Bronchial epithelial cell (primary cell): ENCODE measurements at regions not wholly inside any gene's neighbourhood (a gene's known extent, or its start where the extent isn't known, plus 50 kb on each side); places are given as distances from the start of the nearest gene placed in this dataset.

Source experiments
- DNase-seq: peaks from one replicate; pipeline ENCODE4 v3.0.0-alpha.2; 2010; ENCODE audit warnings: low read depth
- FAIRE-seq: peaks from 2 replicates; lab custom pipeline; 2011; peaks lifted over from hg19 to GRCh38; lab: Jason Lieb, UNC
- H3K27me3 ChIP-seq: 2 replicates; pipeline ENCODE4 v1.5.1; 2011; ENCODE audit warnings: low read length; ENCODE audit not compliant: control insufficient read depth, insufficient read depth
- H3K36me3 ChIP-seq: 2 replicates; pipeline ENCODE4 v1.5.1; 2011; ENCODE audit warnings: low read length; ENCODE audit not compliant: control insufficient read depth, insufficient read depth
- H3K4me3 ChIP-seq: 2 replicates; pipeline ENCODE4 v1.5.1; 2011; ENCODE audit warnings: mild to moderate bottlenecking, low read depth, low read length, control low read depth
- CTCF ChIP-seq: IDR thresholded peaks from 2 replicates; pipeline ENCODE4 v1.5.1; 2011; ENCODE audit warnings: mild to moderate bottlenecking, moderate library complexity, low read length, control low read depth, inconsistent platforms; ENCODE audit not compliant: insufficient read depth, severe bottlenecking

- FAIRE-seq, result no peak
- Histone ChIP-seq H3K36me3 (no peaks in the 10 kb centered on the region), H3K4me3 (no peak overlapping the region), H3K27me3 (no peaks in the 10 kb centered on the region)
- TF ChIP-seq CTCF, result no peak
- no peak for DNase-seq
Observed at GRCh38 chr12:65658360-65658759, 165.9 kb upstream of the HMGA2 start.

DNA sequence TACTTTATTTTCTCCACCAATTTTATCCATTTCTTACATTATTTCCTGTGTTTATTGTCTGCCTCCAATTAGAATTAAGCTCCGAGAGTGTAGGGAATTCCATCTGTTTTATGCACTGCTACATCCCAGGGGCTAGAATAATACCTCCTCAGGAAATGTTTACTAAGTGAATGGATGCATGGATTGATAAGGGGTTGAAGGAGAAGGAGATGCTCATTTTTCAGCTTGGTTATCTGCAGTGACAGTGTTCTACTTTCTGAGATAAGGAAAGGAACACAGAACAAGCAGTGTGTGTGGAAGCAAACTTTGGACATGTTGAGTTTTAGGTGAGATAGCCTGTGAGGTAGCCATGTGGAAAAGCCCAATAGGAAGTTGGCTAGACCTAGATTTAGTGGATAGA is 164.6 kb upstream of the HMGA2 start:
- FAIRE-seq, result no peak
- DNase-seq, result no peak
- TF ChIP-seq CTCF, result no peak

GRCh38 chr12:65660096-65660495 is 164.2 kb upstream of the HMGA2 start:
- no peaks in the 10 kb centered on the region for H3K36me3 ChIP-seq
- no peaks in the 10 kb centered on the region for H3K27me3 ChIP-seq
- H3K4me3 ChIP-seq, result no peak overlapping the region
- FAIRE-seq (no peak), DNase-seq (no peak)
- no peak for TF ChIP-seq CTCF

More for the DNA sequence above, 164.6 kb upstream of the HMGA2 start:
- Histone ChIP-seq H3K4me3 (no peak overlapping the region), H3K36me3 (no peaks in the 10 kb centered on the region), H3K27me3 (no peaks in the 10 kb centered on the region)

DNA sequence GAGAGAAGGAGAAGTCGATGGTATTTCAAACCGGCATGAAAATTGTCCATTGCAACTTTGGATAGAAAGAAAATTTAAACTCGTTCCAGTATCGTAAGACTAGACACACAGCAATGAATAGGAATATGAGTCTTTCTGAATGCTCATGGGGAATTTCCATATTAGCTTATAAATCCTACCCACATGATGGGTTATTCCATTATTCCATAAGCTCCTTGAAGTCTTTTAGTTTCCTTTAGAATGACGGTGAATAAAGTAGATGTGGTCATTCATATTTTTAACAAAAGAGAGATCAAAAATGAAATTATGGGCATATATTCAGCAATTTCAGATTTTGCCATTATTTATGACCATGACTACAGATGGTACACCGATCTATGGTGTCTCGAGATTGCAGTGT is 163.4 kb upstream of the HMGA2 start:
- no peak overlapping the region for H3K4me3 ChIP-seq
- FAIRE-seq (no peak), DNase-seq (no peak)
- H3K36me3 ChIP-seq, result no peaks in the 10 kb centered on the region
- no peak for TF ChIP-seq CTCF
- H3K27me3 ChIP-seq, result no peaks in the 10 kb centered on the region

DNA sequence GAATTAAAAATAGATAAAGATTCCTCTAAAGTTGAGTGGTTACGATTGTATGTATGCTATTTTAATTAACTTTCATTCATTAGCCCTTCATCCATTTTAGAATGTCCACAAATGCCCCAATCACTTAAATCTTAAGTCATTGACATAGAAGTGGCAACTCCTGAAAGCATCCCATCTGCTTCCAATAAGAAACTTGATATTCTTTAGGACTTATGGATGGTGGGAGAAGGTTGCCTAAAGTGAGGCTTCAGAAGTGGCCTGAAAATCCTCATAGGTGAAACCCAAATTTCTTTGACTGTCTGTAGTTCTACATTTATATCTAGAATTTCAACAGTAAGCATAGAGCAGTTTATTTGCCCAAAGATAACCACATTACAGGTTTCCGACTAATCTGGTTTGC is 161.7 kb upstream of the HMGA2 start:
- H3K27me3 ChIP-seq, result no peaks in the 10 kb centered on the region
- TF ChIP-seq CTCF, result no peak
- DNase-seq, result no peak
- no peaks in the 10 kb centered on the region for H3K36me3 ChIP-seq
- no peak overlapping the region for H3K4me3 ChIP-seq
- no peak for FAIRE-seq

- no peak overlapping the region for H3K4me3 ChIP-seq
- FAIRE-seq (no peak), DNase-seq (no peak)
- TF ChIP-seq CTCF, result no peak
- H3K27me3 ChIP-seq, result no peaks in the 10 kb centered on the region
- H3K36me3 ChIP-seq, result no peaks in the 10 kb centered on the region
Observed at GRCh38 chr12:65663097-65663496, 161.2 kb upstream of the HMGA2 start.
